SH-SY5Y (cell line): ENCODE measurements at regions not wholly inside any gene's neighbourhood (a gene's known extent, or its start where the extent isn't known, plus 50 kb on each side); places are given as distances from the start of the nearest gene placed in this dataset.

ENCODE experiments used
- GATA2 ChIP-seq: IDR thresholded peaks from 2 replicates; pipeline ENCODE4 v1.6.1; 2011; ENCODE audit warnings: mild to moderate bottlenecking, low read depth, low read length
- GATA3 ChIP-seq: IDR thresholded peaks from 2 replicates; pipeline ENCODE4 v1.6.1; 2011; ENCODE audit warnings: low read depth, mild to moderate bottlenecking, low read length, moderate library complexity

DNA sequence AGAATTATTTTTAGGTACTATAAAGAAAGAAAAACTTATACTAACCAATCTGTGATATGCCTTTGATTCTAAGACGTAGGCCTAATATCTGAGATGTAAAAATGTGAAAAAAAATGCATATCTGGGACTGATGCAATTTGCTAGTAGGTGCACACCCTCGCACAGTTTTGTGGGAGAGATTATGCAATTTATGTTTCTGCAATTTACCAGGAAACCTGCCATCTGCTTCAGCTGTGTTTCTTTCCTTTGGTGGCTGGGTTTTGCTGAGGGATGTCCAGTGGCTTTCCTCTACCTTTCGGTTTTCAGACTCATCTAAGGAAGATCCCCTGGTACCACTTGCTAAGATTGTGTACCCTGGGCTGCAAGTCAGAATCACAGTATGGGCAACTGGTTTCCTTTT is 186.9 kb downstream of the ZFP64 start:
- TF ChIP-seq GATA2 (no peak), GATA3 (no peak)
